Uterus (tissue), 3 donors: ENCODE measurements at regions not wholly inside any gene's neighbourhood (a gene's known extent, or its start where the extent isn't known, plus 50 kb on each side); places are given as distances from the start of the nearest gene placed in this dataset.

Experiments used
- DNase-seq, 2 donors: peaks; one replicate each; pipeline ENCODE4 v3.0.0-alpha.2; 2019 to 2020
- H3K27ac ChIP-seq, 2 donors: fragments of 200-600 bp; sonication (generic); 1 replicate in 1 of 2; 2 replicates in 1 of 2; pipeline ENCODE4 v1.5.1; 2016 to 2018
- H3K27me3 ChIP-seq, 2 donors: fragments of 200-600 bp; sonication (generic); one replicate each; pipeline ENCODE4 v1.5.1; 2018 to 2019; ENCODE audit warnings: control low read depth in 1 of 2
- H3K36me3 ChIP-seq, 2 donors: fragments of 200-600 bp; sonication (generic); one replicate each; pipeline ENCODE4 v1.5.1; 2019; ENCODE audit warnings: control low read depth in 1 of 2
- H3K4me1 ChIP-seq, 2 donors: fragments of 200-600 bp; sonication (generic); one replicate each; pipeline ENCODE4 v1.5.1; 2018 to 2019; ENCODE audit warnings: control low read depth in 1 of 2
- H3K4me3 ChIP-seq, 2 donors: fragments of 200-600 bp; sonication (generic); 1 replicate in 1 of 2; 2 replicates in 1 of 2; pipeline ENCODE4 v1.5.1; 2018 to 2019; ENCODE audit warnings: mild to moderate bottlenecking in 1 of 2
- H3K9me3 ChIP-seq, 2 donors: fragments of 200-600 bp; sonication (generic); one replicate each; pipeline ENCODE4 v1.5.1; 2019; ENCODE audit warnings: control low read depth in 1 of 2
- POLR2A ChIP-seq, 2 donors: fragments of 450-650 bp; IDR thresholded peaks; one replicate each; pipeline ENCODE4 v1.6.1; 2016; ENCODE audit warnings: antibody characterized with exemption in 2 of 2, mild to moderate bottlenecking in 1 of 2, moderate library complexity in 1 of 2
- intact Hi-C: fragments of 100-400 bp; cut with DNase I; formaldehyde crosslinking; loops from one replicate; pipeline ENCODE4 v1.15.1; 2023; ENCODE audit warnings: low total_unique reads
- TF ChIP-seq, protein P1 (sequence below), 4 experiments: fragments of 200-600 bp in 2 of 4; fragments of 450-650 bp in 2 of 4; sonication (generic) in 2 of 4; IDR thresholded peaks; one replicate each; pipeline ENCODE4 v1.5.1; 2016 to 2019; ENCODE audit warnings: antibody characterized with exemption in 4 of 4, mild to moderate bottlenecking in 2 of 4, moderate library complexity in 1 of 4
- donor health status: DM: yes; HTN: yes; CAD: no.

DNA sequence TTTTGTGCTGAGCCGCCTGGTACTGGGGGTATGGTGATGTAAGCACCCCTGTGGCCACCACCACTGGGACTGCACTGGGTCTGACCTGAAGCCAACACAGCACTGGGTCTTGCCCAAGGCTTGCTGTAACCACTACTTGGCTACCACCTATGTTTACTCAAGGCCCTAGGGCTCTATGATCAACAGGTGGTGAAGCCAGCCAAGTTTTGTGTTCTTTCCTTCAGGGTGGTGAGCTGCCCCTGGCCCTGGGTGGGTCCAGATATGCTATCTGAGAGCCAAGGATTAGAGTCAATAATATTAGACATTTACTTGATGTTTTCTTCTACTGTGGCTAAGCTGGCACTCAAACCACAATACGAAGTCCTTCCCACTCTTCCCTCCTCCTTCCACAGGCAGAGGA lies 55.1 kb upstream of the PAGE4 start:
- intact Hi-C loops: no loop called here
- TF ChIP-seq, protein P1, sequence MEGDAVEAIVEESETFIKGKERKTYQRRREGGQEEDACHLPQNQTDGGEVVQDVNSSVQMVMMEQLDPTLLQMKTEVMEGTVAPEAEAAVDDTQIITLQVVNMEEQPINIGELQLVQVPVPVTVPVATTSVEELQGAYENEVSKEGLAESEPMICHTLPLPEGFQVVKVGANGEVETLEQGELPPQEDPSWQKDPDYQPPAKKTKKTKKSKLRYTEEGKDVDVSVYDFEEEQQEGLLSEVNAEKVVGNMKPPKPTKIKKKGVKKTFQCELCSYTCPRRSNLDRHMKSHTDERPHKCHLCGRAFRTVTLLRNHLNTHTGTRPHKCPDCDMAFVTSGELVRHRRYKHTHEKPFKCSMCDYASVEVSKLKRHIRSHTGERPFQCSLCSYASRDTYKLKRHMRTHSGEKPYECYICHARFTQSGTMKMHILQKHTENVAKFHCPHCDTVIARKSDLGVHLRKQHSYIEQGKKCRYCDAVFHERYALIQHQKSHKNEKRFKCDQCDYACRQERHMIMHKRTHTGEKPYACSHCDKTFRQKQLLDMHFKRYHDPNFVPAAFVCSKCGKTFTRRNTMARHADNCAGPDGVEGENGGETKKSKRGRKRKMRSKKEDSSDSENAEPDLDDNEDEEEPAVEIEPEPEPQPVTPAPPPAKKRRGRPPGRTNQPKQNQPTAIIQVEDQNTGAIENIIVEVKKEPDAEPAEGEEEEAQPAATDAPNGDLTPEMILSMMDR (IDR thresholded peaks at IDR 0.05): no peak
- no peak for TF ChIP-seq POLR2A (IDR thresholded peaks at IDR 0.05)
- Histone ChIP-seq H3K27ac (no peak overlapping the region), H3K4me1 (no peaks in the 10 kb centered on the region), H3K4me3 (no peak overlapping the region), H3K9me3 (no peaks in the 10 kb centered on the region), H3K27me3 (no peaks in the 10 kb centered on the region), H3K36me3 (no peaks in the 10 kb centered on the region)
- no peak for DNase-seq

DNA sequence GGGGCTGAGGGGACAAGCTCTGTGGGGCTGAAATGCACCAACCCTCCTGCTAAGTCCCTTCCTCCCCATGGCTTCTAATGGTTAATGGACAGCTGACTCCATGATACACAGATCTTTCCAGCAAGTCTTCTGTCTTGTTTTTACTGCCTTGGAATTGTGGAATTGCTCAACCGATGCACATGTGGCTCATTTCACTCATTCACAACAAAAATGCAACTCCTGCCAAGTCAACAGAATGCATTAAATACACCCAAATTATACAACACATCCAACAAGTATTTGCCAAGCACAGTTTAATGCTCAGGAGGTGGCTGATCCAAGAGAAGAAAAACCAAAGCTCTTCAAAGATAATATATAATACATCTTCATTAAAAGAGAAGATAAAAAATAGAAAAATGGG lies 61.9 kb upstream of the PAGE4 start:
- Histone ChIP-seq H3K9me3 (no peaks in the 10 kb centered on the region), H3K4me1 (no peaks in the 10 kb centered on the region), H3K4me3 (no peak overlapping the region), H3K27me3 (no peaks in the 10 kb centered on the region), H3K36me3 (no peaks in the 10 kb centered on the region), H3K27ac (no peak overlapping the region)
- no peak for DNase-seq
- TF ChIP-seq, protein P1 (IDR thresholded peaks at IDR 0.05): no peak
- TF ChIP-seq POLR2A (IDR thresholded peaks at IDR 0.05): no peak
- intact Hi-C loops: no loop called here

GRCh38 chrX:49762175-49762720 lies 66.5 kb upstream of the PAGE1 start:
- Histone ChIP-seq H3K9me3 (no peaks in the 10 kb centered on the region), H3K4me3 (no peak overlapping the region), H3K4me1 (no peaks in the 10 kb centered on the region), H3K36me3 (no peaks in the 10 kb centered on the region), H3K27ac (no peak overlapping the region), H3K27me3 (no peaks in the 10 kb centered on the region)
- DNase-seq: no peak
- intact Hi-C loops: no loop called here
- TF ChIP-seq POLR2A (IDR thresholded peaks at IDR 0.05): no peak
- TF ChIP-seq, protein P1 (IDR thresholded peaks at IDR 0.05): no peak

- no peak for TF ChIP-seq POLR2A (IDR thresholded peaks at IDR 0.05)
- TF ChIP-seq, protein P1 (IDR thresholded peaks at IDR 0.05): peak in 3 of 4 experiments; percentile 21 to 48 (median 32)
- no peaks in the 10 kb centered on the region for H3K27me3 ChIP-seq
These were observed 65.7 kb upstream of the PAGE1 start for GRCh38 chrX:49761481-49761880.

GRCh38 chrX:49760290-49760890 lies 64.6 kb upstream of the PAGE1 start:
- intact Hi-C loops: no loop called here

More at GRCh38 chrX:49761481-49761880, 65.7 kb upstream of the PAGE1 start:
- DNase-seq: no peak
- Histone ChIP-seq H3K4me1 (no peaks in the 10 kb centered on the region), H3K36me3 (no peaks in the 10 kb centered on the region), H3K27ac (no peak overlapping the region), H3K9me3 (no peaks in the 10 kb centered on the region), H3K4me3 (no peak overlapping the region)
- intact Hi-C loops: no loop called here

More at GRCh38 chrX:49760290-49760890, 64.6 kb upstream of the PAGE1 start:
- Histone ChIP-seq H3K9me3 (no peaks in the 10 kb centered on the region), H3K36me3 (no peaks in the 10 kb centered on the region), H3K27ac (no peak overlapping the region), H3K4me3 (no peak overlapping the region), H3K27me3 (no peaks in the 10 kb centered on the region), H3K4me1 (no peaks in the 10 kb centered on the region)
- TF ChIP-seq, protein P1 (IDR thresholded peaks at IDR 0.05): no peak
- no peak for TF ChIP-seq POLR2A (IDR thresholded peaks at IDR 0.05)
- DNase-seq: no peak
